ENCODE measurements at regions not wholly inside any gene's neighbourhood (a gene's known extent, or its start where the extent isn't known, plus 50 kb on each side); places are given as distances from the start of the nearest gene placed in this dataset.

- no peak overlapping the region for H3K9ac ChIP-seq (ENCODE audit: low read depth, low read length)
- peaks cover 22% of the 10 kb centered on the region; the same call in 1 of the 2 replicates for H3K4me1 ChIP-seq (ENCODE audit: insufficient read depth, low read length)
- no peak overlapping the region for H3K4me3 ChIP-seq (ENCODE audit: low read length)
- no peak overlapping the region for H3K27ac ChIP-seq (ENCODE audit: low read length)
- H3K36me3 ChIP-seq (ENCODE audit: insufficient read depth, low read depth, low read length), result no peaks in the 10 kb centered on the region
- H3K27me3 ChIP-seq (ENCODE audit: insufficient read depth, low read length), result no peaks in the 10 kb centered on the region
- H3K9me3 ChIP-seq (ENCODE audit: insufficient read depth, low read depth, low read length), result no peaks in the 10 kb centered on the region
These were observed 196.8 kb upstream of the HDDC2 start for GRCh38 chr6:125498606-125499005.

DNA sequence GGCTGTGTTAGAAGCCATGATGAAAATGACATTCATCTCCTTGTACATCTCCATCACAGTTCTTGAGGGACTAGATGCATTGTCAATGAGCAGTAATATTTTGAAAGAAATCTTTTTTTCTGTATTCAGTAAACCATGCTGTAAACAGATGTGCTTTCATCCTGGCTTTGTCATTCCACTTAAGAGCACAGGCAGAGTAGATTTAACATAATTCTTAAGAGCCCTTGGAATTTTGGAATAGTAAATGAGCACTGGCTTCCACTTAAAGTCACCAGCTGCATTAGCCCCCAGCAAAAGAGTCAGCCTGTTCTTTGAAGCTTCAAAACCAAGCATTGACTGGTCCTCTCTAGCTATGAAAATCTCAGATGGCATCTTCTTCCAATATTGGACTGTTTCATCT lies 197.8 kb upstream of the HDDC2 start:
- no peak overlapping the region for H3K27ac ChIP-seq (ENCODE audit: low read length)

GRCh38 chr6:125503181-125503580 lies 201.4 kb upstream of the HDDC2 start:
- no peak overlapping the region for H3K27ac ChIP-seq (ENCODE audit: low read length)
- peaks cover 28% of the 10 kb centered on the region for H3K4me1 ChIP-seq (ENCODE audit: insufficient read depth, low read length)
- no peaks in the 10 kb centered on the region for H3K9me3 ChIP-seq (ENCODE audit: insufficient read depth, low read depth, low read length)
- no peak overlapping the region; the same call in 1 of the 2 replicates for H3K9ac ChIP-seq (ENCODE audit: low read depth, low read length)
- H3K36me3 ChIP-seq (ENCODE audit: insufficient read depth, low read depth, low read length), result no peaks in the 10 kb centered on the region
- no peak overlapping the region; the same call in 1 of the 2 replicates for H3K4me3 ChIP-seq (ENCODE audit: low read length)
- no peaks in the 10 kb centered on the region for H3K27me3 ChIP-seq (ENCODE audit: insufficient read depth, low read length)

More for the DNA sequence above, 197.8 kb upstream of the HDDC2 start:
- Histone ChIP-seq H3K9me3 (ENCODE audit: insufficient read depth, low read depth, low read length) (no peaks in the 10 kb centered on the region), H3K4me3 (ENCODE audit: low read length) (no peak overlapping the region), H3K27me3 (ENCODE audit: insufficient read depth, low read length) (no peaks in the 10 kb centered on the region), H3K36me3 (ENCODE audit: insufficient read depth, low read depth, low read length) (no peaks in the 10 kb centered on the region), H3K4me1 (ENCODE audit: insufficient read depth, low read length) (peaks cover 28% of the 10 kb centered on the region), H3K9ac (ENCODE audit: low read depth, low read length) (no peak overlapping the region)

DNA sequence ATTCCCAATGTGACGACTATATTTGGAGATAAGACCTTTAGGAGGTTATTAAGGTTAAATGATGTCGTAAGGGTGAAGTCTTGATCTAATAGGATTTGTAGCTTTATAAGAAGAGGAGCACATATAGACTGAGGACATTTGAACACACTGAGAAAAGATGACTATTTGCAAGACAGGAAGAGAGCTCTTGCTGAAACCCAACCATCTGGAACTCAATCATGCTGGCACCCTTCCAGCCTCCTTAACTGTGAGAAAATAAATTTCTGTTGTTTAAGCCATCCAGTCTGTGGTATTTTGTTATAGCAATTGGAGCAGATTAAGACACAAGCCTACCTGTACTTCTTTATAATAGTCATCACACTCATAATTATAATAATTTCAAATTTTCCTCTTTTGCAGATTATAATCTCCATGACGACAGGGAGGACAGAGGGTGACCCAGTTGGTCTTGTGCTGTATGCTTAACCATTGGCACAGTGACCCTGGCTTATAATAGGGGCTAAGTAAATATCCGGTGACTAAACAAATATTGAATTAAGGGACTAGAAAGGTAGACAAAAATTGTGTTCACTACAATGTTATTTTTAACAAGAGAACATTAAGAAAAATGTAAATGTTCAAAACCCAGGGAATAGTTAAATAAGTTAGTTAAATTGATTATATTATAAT lies 206.4 kb upstream of the HDDC2 start:
- no peak overlapping the region for H3K27ac ChIP-seq (ENCODE audit: low read length)
- no peak overlapping the region for H3K4me3 ChIP-seq (ENCODE audit: low read length)
- no peak overlapping the region for H3K9ac ChIP-seq (ENCODE audit: low read depth, low read length)

DNA sequence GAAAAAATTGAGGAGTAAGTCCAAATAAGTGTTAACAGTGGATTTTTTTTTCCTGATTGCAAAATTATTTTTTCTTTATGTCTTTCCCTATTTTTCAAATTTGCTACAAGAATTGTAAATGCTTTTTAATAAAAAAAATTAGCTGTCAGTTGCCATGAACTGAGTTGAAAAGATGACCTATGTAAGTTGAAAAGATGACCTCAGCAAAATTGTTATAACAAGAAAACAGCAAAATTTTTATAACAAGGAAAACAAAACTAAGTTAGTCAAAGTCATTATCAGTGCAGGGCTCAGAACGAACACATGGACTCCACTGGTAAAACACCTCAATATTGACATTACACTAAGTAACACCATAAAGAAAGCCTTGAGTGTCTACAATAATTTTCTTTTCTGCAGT lies 207.0 kb upstream of the HDDC2 start:
- H3K36me3 ChIP-seq (ENCODE audit: insufficient read depth, low read depth, low read length), result no peaks in the 10 kb centered on the region
- no peaks in the 10 kb centered on the region for H3K9me3 ChIP-seq (ENCODE audit: insufficient read depth, low read depth, low read length)
- H3K9ac ChIP-seq (ENCODE audit: low read depth, low read length), result no peak overlapping the region
- H3K4me3 ChIP-seq (ENCODE audit: low read length), result no peak overlapping the region
- no peaks in the 10 kb centered on the region for H3K27me3 ChIP-seq (ENCODE audit: insufficient read depth, low read length)
- H3K27ac ChIP-seq (ENCODE audit: low read length), result no peak overlapping the region
- peaks cover 9% of the 10 kb centered on the region for H3K4me1 ChIP-seq (ENCODE audit: insufficient read depth, low read length)

More for the DNA sequence above, 206.4 kb upstream of the HDDC2 start:
- Histone ChIP-seq H3K27me3 (ENCODE audit: insufficient read depth, low read length) (no peaks in the 10 kb centered on the region), H3K36me3 (ENCODE audit: insufficient read depth, low read depth, low read length) (no peaks in the 10 kb centered on the region), H3K4me1 (ENCODE audit: insufficient read depth, low read length) (peaks cover 15% of the 10 kb centered on the region), H3K9me3 (ENCODE audit: insufficient read depth, low read depth, low read length) (no peaks in the 10 kb centered on the region)

GRCh38 chr6:125509477-125509876 lies 207.7 kb upstream of the HDDC2 start:
- no peaks in the 10 kb centered on the region for H3K36me3 ChIP-seq (ENCODE audit: insufficient read depth, low read depth, low read length)
- H3K4me1 ChIP-seq (ENCODE audit: insufficient read depth, low read length), result peaks cover 4% of the 10 kb centered on the region; the same call in 1 of the 2 replicates
- H3K9me3 ChIP-seq (ENCODE audit: insufficient read depth, low read depth, low read length), result no peaks in the 10 kb centered on the region
- no peak overlapping the region for H3K27ac ChIP-seq (ENCODE audit: low read length)
- no peak overlapping the region for H3K9ac ChIP-seq (ENCODE audit: low read depth, low read length)
- no peak overlapping the region for H3K4me3 ChIP-seq (ENCODE audit: low read length)
- no peaks in the 10 kb centered on the region for H3K27me3 ChIP-seq (ENCODE audit: insufficient read depth, low read length)

DNA sequence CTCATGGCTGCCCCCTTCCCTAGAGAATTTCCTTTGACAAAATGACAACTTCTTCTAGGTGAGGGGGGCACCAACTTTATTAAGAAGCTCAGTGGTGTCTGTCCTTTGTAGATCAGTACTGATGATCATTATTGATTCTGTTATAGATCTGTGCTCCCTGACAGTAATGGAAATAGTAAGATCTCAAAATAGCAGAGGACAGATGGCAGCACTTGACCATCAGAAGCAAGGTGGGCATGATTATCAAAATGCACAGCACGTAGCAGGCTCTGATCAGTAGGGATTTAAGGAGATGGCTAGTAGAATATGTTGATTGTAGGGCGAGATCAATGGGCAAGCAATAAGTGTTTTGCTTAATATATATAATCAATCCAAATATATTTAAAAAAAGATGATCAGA lies 208.6 kb upstream of the HDDC2 start:
- H3K9ac ChIP-seq (ENCODE audit: low read depth, low read length), result no peak overlapping the region
- no peaks in the 10 kb centered on the region for H3K9me3 ChIP-seq (ENCODE audit: insufficient read depth, low read depth, low read length)
- no peak overlapping the region for H3K27ac ChIP-seq (ENCODE audit: low read length)
- H3K4me3 ChIP-seq (ENCODE audit: low read length), result no peak overlapping the region
- H3K27me3 ChIP-seq (ENCODE audit: insufficient read depth, low read length), result no peaks in the 10 kb centered on the region
- peaks cover 4% of the 10 kb centered on the region; the same call in 1 of the 2 replicates for H3K4me1 ChIP-seq (ENCODE audit: insufficient read depth, low read length)
- H3K36me3 ChIP-seq (ENCODE audit: insufficient read depth, low read depth, low read length), result no peaks in the 10 kb centered on the region

- H3K4me3 ChIP-seq (ENCODE audit: low read length), result no peak overlapping the region
These were observed 210.1 kb upstream of the HDDC2 start for GRCh38 chr6:125511809-125512396.

DNA sequence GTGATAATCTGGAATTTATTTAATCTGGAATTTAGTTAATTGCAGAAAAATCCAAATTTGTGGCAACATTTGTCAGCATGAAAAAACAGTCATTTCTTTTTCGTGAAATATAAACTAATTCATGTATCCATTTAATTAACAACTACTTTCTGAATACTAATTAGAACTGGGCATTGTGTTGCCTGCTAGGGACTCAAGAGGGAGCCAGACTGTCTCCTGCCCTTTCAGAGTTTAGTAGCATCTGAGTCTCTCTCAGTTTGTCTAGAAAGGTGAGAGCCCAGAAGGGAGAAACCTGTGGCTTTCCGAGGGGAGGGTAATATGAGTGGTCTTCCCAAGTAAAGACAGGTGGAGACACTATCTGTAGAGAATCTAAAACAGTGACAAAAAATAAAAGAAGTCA lies 210.9 kb upstream of the HDDC2 start:
- H3K36me3 ChIP-seq (ENCODE audit: insufficient read depth, low read depth, low read length), result no peaks in the 10 kb centered on the region
- H3K27ac ChIP-seq (ENCODE audit: low read length), result no peak overlapping the region
- no peak overlapping the region for H3K4me3 ChIP-seq (ENCODE audit: low read length)
- no peaks in the 10 kb centered on the region for H3K9me3 ChIP-seq (ENCODE audit: insufficient read depth, low read depth, low read length)
- no peaks in the 10 kb centered on the region for H3K27me3 ChIP-seq (ENCODE audit: insufficient read depth, low read length)
- no peak overlapping the region for H3K9ac ChIP-seq (ENCODE audit: low read depth, low read length)
- peaks cover 4% of the 10 kb centered on the region; the same call in 1 of the 2 replicates for H3K4me1 ChIP-seq (ENCODE audit: insufficient read depth, low read length)

More at GRCh38 chr6:125511809-125512396, 210.1 kb upstream of the HDDC2 start:
- no peaks in the 10 kb centered on the region for H3K36me3 ChIP-seq (ENCODE audit: insufficient read depth, low read depth, low read length)
- no peaks in the 10 kb centered on the region for H3K9me3 ChIP-seq (ENCODE audit: insufficient read depth, low read depth, low read length)
- H3K4me1 ChIP-seq (ENCODE audit: insufficient read depth, low read length), result peaks cover 4% of the 10 kb centered on the region; the same call in 1 of the 2 replicates
- H3K27ac ChIP-seq (ENCODE audit: low read length), result no peak overlapping the region
- no peaks in the 10 kb centered on the region for H3K27me3 ChIP-seq (ENCODE audit: insufficient read depth, low read length)
- no peak overlapping the region for H3K9ac ChIP-seq (ENCODE audit: low read depth, low read length)

DNA sequence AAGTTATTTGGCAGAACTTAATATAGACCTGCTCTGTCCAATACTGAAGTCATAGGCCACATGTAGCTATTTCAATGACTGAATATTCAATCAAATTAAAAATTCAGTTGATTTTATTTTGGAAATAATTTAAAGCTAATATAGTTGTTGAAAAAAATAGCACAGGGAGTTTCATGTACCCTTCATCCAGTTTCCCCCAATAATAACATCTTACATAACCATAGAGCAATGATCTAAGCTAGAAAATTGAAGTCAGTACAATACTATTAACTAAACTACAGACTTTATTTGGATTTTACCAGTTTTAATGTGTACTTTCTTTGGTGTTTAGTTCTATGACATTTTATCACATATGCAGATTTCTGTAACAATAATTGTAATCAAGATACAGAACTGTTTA lies 212.2 kb upstream of the HDDC2 start:
- H3K4me1 ChIP-seq (ENCODE audit: insufficient read depth, low read length), result peaks cover 4% of the 10 kb centered on the region; the same call in 1 of the 2 replicates
- H3K27ac ChIP-seq (ENCODE audit: low read length), result no peak overlapping the region
- no peak overlapping the region for H3K4me3 ChIP-seq (ENCODE audit: low read length)
- H3K9ac ChIP-seq (ENCODE audit: low read depth, low read length), result no peak overlapping the region
- H3K9me3 ChIP-seq (ENCODE audit: insufficient read depth, low read depth, low read length), result no peaks in the 10 kb centered on the region
- H3K36me3 ChIP-seq (ENCODE audit: insufficient read depth, low read depth, low read length), result no peaks in the 10 kb centered on the region
- H3K27me3 ChIP-seq (ENCODE audit: insufficient read depth, low read length), result no peaks in the 10 kb centered on the region

GRCh38 chr6:125516644-125517043 lies 214.9 kb upstream of the HDDC2 start:
- Histone ChIP-seq H3K27me3 (ENCODE audit: insufficient read depth, low read length) (no peaks in the 10 kb centered on the region), H3K36me3 (ENCODE audit: insufficient read depth, low read depth, low read length) (no peaks in the 10 kb centered on the region), H3K27ac (ENCODE audit: low read length) (no peak overlapping the region), H3K9me3 (ENCODE audit: insufficient read depth, low read depth, low read length) (no peaks in the 10 kb centered on the region), H3K4me1 (ENCODE audit: insufficient read depth, low read length) (peaks cover 4% of the 10 kb centered on the region; the same call in 1 of the 2 replicates), H3K9ac (ENCODE audit: low read depth, low read length) (no peak overlapping the region), H3K4me3 (ENCODE audit: low read length) (no peak overlapping the region)

DNA sequence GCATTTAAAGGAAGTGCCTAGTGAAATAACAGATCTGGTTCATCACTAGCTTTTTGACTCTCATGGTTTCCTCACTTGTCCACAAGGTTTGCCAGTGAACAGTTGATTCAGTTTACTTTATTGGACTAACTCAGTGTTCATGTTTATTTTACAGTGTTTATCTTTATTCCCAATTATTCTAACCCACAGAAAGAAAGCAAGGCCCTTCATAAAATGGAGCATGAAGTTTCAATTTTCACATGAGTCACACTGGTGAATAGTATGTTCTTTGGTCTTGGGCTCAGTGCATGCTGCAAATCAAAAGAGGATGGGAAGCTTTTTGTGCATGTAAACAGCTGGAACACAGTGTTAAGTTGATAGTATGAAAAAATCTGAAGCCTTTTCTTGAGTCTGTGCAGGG lies 217.6 kb upstream of the HDDC2 start:
- H3K27me3 ChIP-seq (ENCODE audit: insufficient read depth, low read length), result no peaks in the 10 kb centered on the region
- no peak overlapping the region for H3K9ac ChIP-seq (ENCODE audit: low read depth, low read length)
- H3K4me3 ChIP-seq (ENCODE audit: low read length), result no peak overlapping the region
- no peaks in the 10 kb centered on the region for H3K4me1 ChIP-seq (ENCODE audit: insufficient read depth, low read length)
- no peaks in the 10 kb centered on the region for H3K36me3 ChIP-seq (ENCODE audit: insufficient read depth, low read depth, low read length)
- H3K9me3 ChIP-seq (ENCODE audit: insufficient read depth, low read depth, low read length), result no peaks in the 10 kb centered on the region
- H3K27ac ChIP-seq (ENCODE audit: low read length), result no peak overlapping the region
